ENCODE measurements at regions not wholly inside any gene's neighbourhood (a gene's known extent, or its start where the extent isn't known, plus 50 kb on each side); places are given as distances from the start of the nearest gene placed in this dataset.

- TF ChIP-seq CTCF (IDR thresholded peaks at IDR 0.05; ENCODE audit: insufficient read depth, low read depth, low read length) = no peak
- no peak for TF ChIP-seq EZH2 (IDR thresholded peaks at IDR 0.05; ENCODE audit: insufficient read depth, low read length)
Measured at GRCh38 chr3:73203101-73203500, 141.6 kb downstream of the EBLN2 start.
